ENCODE measurements at regions not wholly inside any gene's neighbourhood (a gene's known extent, or its start where the extent isn't known, plus 50 kb on each side); places are given as distances from the start of the nearest gene placed in this dataset.

DNA sequence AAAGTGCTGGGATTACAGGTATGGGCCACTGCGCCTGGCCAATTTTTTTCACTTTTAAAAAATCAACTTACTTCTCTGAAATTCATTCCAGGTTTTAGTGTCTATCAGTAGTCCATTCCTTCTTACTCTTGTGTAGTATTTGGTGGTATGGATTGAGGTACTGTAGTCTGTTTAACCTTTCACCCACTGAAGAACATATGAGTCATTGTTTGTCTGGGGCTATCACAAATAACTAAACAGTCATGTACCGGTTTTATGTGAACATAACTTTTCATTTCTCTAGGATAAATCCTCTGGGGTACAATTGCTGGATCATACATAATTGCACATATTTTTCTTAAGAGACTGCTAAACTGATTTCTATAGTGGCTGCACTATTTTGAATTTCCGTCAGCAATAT lies 1188.0 kb upstream of the CDH9 start:
- TF ChIP-seq CTCF (IDR thresholded peaks at IDR 0.05): no peak
- no peak for TF ChIP-seq ZFX (IDR thresholded peaks at IDR 0.05; ENCODE audit: borderline replicate concordance)
